HG03432 (cell line): ENCODE measurements at regions not wholly inside any gene's neighbourhood (a gene's known extent, or its start where the extent isn't known, plus 50 kb on each side); places are given as distances from the start of the nearest gene placed in this dataset.
"Not testable (repeated sequence)": the region's sequence is repeated elsewhere in the genome, so short reads cannot be mapped to it uniquely, and the experiment has no call there.

ENCODE experiments used
- ATAC-seq: cut with Tn5 transposase; IDR thresholded peaks from one replicate; pipeline ENCODE4 v1.9.1; 2021; ENCODE audit warnings: mild to moderate bottlenecking, moderate library complexity; ENCODE audit not compliant: unreplicated experiment

GRCh38 chr5:106412606-106413005 is 1258.1 kb downstream of the EFNA5 start:
- no peak for ATAC-seq

GRCh38 chr5:106408570-106408969 is 1262.2 kb downstream of the EFNA5 start:
- ATAC-seq = no peak

- no peak for ATAC-seq
Observed at GRCh38 chr5:106408141-106408540, 1262.6 kb downstream of the EFNA5 start.

DNA sequence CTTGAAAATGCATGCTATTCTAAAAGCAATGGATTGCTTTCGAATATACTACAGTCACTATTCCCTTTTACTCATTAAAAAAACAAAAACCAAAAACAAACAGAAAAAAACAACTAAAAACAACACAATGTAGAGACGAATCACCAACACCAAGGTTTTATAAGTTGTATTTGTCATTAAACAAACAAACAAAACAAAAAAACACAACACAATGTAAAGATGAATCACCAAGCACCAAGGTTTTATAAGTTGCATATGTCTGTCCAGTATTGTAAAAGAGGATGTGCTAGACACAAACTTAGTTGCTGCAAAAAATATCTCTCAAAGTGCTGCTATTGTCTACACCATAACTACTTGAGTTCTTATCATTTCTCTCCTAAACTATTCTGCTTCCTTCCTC is 1269.2 kb downstream of the EFNA5 start:
- ATAC-seq = no peak

DNA sequence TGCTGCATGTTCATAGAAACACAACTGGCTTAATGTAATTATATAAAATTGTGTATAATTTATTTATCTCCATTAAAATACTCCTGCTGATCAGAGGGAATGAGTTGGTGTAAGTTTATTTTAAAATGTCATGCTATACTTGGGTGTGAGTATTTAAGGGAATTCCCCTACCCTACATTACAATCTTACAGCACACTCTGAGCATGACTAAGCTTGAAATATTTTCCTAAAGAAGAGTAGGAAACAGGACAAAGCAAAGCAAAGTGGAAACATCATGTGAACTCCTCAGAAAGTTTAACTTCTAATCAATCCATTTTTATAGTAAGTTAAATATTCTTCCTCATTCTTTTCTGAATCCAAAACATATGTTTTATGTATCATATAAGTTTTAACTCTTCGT is 1271.3 kb downstream of the EFNA5 start:
- peak; percentile 49 for ATAC-seq

GRCh38 chr5:106397700-106398099 is 1273.0 kb downstream of the EFNA5 start:
- ATAC-seq = no peak

DNA sequence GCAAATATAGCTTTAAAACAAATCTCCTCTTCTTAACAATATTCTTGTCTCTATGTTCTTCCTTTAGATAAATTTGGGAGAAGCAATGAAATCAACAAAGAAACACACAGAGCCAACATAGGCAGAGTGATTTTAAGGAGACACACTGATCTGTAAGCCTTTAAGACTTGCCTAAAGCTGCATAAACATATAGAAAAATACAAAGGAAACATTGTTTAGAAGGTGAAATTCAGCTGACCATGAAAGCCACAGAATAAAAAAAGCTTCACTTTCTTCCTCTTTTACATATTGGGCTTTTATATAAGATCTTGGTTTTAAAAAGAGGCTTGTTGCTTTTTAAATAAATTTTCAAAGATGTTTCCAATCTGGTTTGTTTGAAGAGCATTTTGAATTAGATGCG is 1277.5 kb downstream of the EFNA5 start:
- no peak for ATAC-seq

DNA sequence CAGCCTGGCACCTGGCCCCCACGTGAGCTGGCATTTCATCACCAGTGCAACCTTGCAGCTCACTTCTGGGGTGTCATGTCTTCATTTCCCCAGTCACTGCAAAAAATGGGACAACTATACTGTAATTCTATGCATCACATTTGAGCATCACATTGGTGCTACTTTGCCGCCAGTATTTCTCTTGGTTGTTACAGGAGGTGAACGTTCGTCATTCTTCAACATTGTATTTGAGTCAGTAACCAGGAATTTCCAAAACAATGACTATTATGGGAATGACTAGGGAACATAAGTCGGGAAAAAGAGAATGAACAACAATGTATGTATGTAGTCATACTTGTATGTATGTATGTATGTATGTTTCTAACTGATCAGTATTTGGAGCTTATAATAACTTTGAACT is 1278.0 kb downstream of the EFNA5 start:
- no peak for ATAC-seq

GRCh38 chr5:106387767-106388166 is 1283.0 kb downstream of the EFNA5 start:
- ATAC-seq = not testable (repeated sequence)

DNA sequence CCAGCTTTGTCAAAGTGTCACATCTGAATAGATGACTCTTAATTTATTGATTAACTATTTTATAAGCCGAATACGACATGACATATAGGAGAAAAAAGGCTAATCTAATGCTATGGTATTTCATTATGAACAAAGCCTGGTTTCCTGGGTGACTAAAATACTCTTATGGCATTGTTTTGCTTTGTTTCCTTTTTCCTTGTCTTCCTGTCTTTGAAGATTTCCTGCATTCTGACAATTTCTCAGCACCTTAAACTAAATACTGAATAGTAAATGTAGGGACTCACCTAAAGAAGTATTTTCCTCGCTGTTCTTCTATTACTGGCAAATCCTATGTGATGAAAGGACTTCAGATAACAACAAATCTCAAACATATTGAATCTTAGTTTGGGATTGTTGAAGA is 1284.5 kb downstream of the EFNA5 start:
- no peak for ATAC-seq

GRCh38 chr5:106380736-106381135 is 1290.0 kb downstream of the EFNA5 start:
- ATAC-seq = no peak

DNA sequence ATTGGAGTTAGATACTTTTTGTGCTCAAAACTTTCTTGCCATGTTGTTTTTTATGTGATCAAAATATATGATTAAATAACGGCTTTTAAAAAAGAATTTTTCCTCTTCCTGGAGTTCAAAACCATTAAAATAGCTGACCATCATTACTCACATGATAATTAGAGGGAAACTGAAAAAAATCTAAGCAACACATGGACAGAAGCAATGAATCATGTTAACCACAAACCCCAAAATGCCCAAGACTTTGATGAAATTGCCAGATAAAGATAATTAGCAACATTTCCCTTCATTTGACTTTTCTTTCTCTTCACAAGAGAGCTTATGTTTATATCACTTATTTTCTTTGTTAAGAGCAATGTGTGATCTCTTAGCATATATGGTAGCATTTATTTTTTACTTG is 1294.2 kb downstream of the EFNA5 start:
- no peak for ATAC-seq

- no peak for ATAC-seq
Observed at GRCh38 chr5:106374956-106375355, 1295.8 kb downstream of the EFNA5 start.

DNA sequence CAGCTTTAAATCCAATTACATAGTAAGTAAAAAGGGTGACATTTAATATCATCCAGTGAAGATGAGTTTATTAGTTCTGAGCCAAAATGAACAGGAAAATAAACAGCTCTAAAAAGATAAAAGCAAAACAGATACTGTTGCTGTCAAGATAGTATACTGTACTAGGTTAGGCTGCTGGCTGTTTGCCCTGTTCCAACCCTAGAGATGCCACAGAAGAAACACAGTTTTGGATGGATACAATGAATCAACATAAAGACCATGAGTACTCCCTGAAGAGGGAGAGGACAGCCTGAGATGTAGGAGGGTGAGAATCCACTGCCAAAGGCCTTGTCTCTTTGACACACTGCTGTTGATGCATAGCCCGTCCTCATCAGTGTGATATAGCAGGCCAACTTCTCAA is 1302.7 kb downstream of the EFNA5 start:
- ATAC-seq = no peak

- no peak for ATAC-seq
Observed at GRCh38 chr5:106367281-106367680, 1303.5 kb downstream of the EFNA5 start.

- no peak for ATAC-seq
Observed at GRCh38 chr5:106363578-106363977, 1307.2 kb downstream of the EFNA5 start.

GRCh38 chr5:106361905-106362304 is 1308.8 kb downstream of the EFNA5 start:
- ATAC-seq = no peak

- no peak for ATAC-seq
Observed at GRCh38 chr5:106331415-106331814, 1339.3 kb downstream of the EFNA5 start.

GRCh38 chr5:106324356-106324755 is 1346.4 kb downstream of the EFNA5 start:
- no peak for ATAC-seq

DNA sequence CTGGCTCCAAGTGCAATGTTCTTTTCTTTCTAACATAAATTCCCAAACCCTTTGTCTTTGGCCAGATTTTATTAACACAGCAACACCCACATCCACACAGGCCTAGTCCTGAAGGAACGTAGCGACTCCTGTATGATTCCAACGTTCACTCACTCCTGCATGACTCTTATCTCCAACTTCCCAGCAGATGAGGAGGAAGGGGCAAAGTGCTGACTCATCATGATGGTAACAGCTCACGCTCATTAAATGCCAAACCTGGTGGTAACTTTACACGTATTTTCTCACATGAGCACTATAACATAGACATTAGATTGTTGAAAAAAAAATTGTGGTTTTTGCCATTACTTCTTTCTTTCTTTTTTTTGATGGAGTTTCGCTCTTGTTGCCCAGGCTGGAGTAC is 1349.5 kb downstream of the EFNA5 start:
- no peak for ATAC-seq

- no peak for ATAC-seq
Observed at GRCh38 chr5:106314221-106314824, 1356.4 kb downstream of the EFNA5 start.

DNA sequence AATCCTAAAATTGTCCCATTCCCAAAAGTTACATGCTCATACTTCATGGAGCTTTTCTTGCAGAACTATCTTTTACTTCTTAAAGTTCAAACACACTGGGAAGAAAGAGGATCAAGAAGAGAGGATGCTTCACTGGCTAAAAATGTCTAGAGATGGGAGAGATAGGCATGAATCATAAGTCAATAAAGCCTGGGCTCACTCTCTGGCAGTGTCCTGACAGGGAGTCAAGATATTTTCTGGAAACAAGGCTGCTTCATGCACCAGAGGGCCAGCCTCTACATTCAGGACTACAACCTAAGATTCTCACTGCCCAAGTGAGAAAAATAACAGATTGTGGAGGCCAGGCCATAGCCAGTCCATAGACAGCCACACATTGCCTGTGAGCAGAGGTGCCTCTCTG is 1358.4 kb downstream of the EFNA5 start:
- no peak for ATAC-seq

GRCh38 chr5:106311230-106311915 is 1359.4 kb downstream of the EFNA5 start:
- ATAC-seq = no peak
